Neutrophil (primary cell): ENCODE measurements at regions not wholly inside any gene's neighbourhood (a gene's known extent, or its start where the extent isn't known, plus 50 kb on each side); places are given as distances from the start of the nearest gene placed in this dataset.

Experiments
- H3K27ac ChIP-seq: fragments of 200-600 bp; sonication (generic); 2 replicates; pipeline ENCODE4 v1.5.1; 2016; ENCODE audit warnings: mild to moderate bottlenecking, moderate library complexity
- H3K27me3 ChIP-seq: fragments of 200-600 bp; sonication (generic); 2 replicates; pipeline ENCODE4 v1.6.0; 2016; ENCODE audit warnings: mild to moderate bottlenecking
- H3K36me3 ChIP-seq: fragments of 200-600 bp; sonication (generic); 2 replicates; pipeline ENCODE4 v1.5.1; 2017
- H3K4me1 ChIP-seq, 2 experiments: fragments of 200-600 bp in 1 of 2; sonication (generic) in 1 of 2; 1 replicate in 1 of 2; 2 replicates in 1 of 2; pipeline versions ENCODE4 v1.5.1 to v1.6.1; 2013 to 2016; ENCODE audit warnings: low read depth in 1 of 2, low read length in 1 of 2, mild to moderate bottlenecking in 1 of 2, moderate library complexity in 1 of 2; ENCODE audit not compliant: control insufficient read depth in 1 of 2, insufficient read depth in 1 of 2
- H3K4me3 ChIP-seq, 2 experiments: fragments of 200-600 bp in 1 of 2; sonication (generic) in 1 of 2; 1 replicate in 1 of 2; 2 replicates in 1 of 2; pipeline ENCODE4 v1.5.1; 2013 to 2016; ENCODE audit warnings: low read depth in 1 of 2, low read length in 1 of 2, mild to moderate bottlenecking in 1 of 2, moderate library complexity in 1 of 2
- H3K9me3 ChIP-seq: fragments of 200-600 bp; sonication (generic); 2 replicates; pipeline ENCODE4 v1.5.1; 2016
- CTCF ChIP-seq: fragments of 200-600 bp; sonication (generic); IDR thresholded peaks from 2 replicates; pipeline ENCODE4 v1.5.1; 2016; ENCODE audit warnings: antibody characterized with exemption

- peaks cover 5 to 6% of the 10 kb centered on the region in 2 experiments for H3K4me1 ChIP-seq
These were observed 293.2 kb downstream of the ETS1 start for GRCh38 chr11:128294001-128294670.

GRCh38 chr11:128291835-128292234 lies 295.5 kb downstream of the ETS1 start:
- H3K4me1 ChIP-seq: peaks cover 5 to 6% of the 10 kb centered on the region in 2 experiments
- H3K4me3 ChIP-seq: no peak overlapping the region
- H3K36me3 ChIP-seq: no peaks in the 10 kb centered on the region
- no peaks in the 10 kb centered on the region for H3K9me3 ChIP-seq
- no peak for TF ChIP-seq CTCF
- no peaks in the 10 kb centered on the region for H3K27me3 ChIP-seq
- no peak overlapping the region for H3K27ac ChIP-seq

More at GRCh38 chr11:128294001-128294670, 293.2 kb downstream of the ETS1 start:
- H3K36me3 ChIP-seq: no peaks in the 10 kb centered on the region
- no peak overlapping the region for H3K27ac ChIP-seq
- no peaks in the 10 kb centered on the region for H3K9me3 ChIP-seq
- no peak overlapping the region for H3K4me3 ChIP-seq
- TF ChIP-seq CTCF: no peak
- H3K27me3 ChIP-seq: no peaks in the 10 kb centered on the region

- Histone ChIP-seq H3K4me1 (peaks cover 5 to 6% of the 10 kb centered on the region in 2 experiments), H3K27ac (no peak overlapping the region)
These were observed 296.4 kb downstream of the ETS1 start for GRCh38 chr11:128291007-128291406.

GRCh38 chr11:128290106-128290840 lies 297.1 kb downstream of the ETS1 start:
- no peak overlapping the region for H3K4me3 ChIP-seq
- H3K36me3 ChIP-seq: no peaks in the 10 kb centered on the region
- TF ChIP-seq CTCF: peak; percentile 78
- H3K27me3 ChIP-seq: no peaks in the 10 kb centered on the region
- no peak overlapping the region for H3K27ac ChIP-seq
- peaks cover 5 to 6% of the 10 kb centered on the region in 2 experiments for H3K4me1 ChIP-seq
- H3K9me3 ChIP-seq: no peaks in the 10 kb centered on the region

More at GRCh38 chr11:128291007-128291406, 296.4 kb downstream of the ETS1 start:
- Histone ChIP-seq H3K9me3 (no peaks in the 10 kb centered on the region), H3K36me3 (no peaks in the 10 kb centered on the region), H3K4me3 (no peak overlapping the region), H3K27me3 (no peaks in the 10 kb centered on the region)
- TF ChIP-seq CTCF: no peak

- H3K27me3 ChIP-seq: no peaks in the 10 kb centered on the region
- no peaks in the 10 kb centered on the region for H3K36me3 ChIP-seq
- H3K9me3 ChIP-seq: no peaks in the 10 kb centered on the region
- H3K4me1 ChIP-seq: peaks cover 5 to 6% of the 10 kb centered on the region in 2 experiments
- H3K27ac ChIP-seq: no peak overlapping the region
- no peak for TF ChIP-seq CTCF
- H3K4me3 ChIP-seq: no peak overlapping the region
These were observed 298.3 kb downstream of the ETS1 start for GRCh38 chr11:128289048-128289447.
